ENCODE measurements at regions not wholly inside any gene's neighbourhood (a gene's known extent, or its start where the extent isn't known, plus 50 kb on each side); places are given as distances from the start of the nearest gene placed in this dataset.

GRCh38 chr2:49360407-49360767 lies 206.1 kb upstream of the FSHR start (continued):
- TF ChIP-seq REST (IDR thresholded peaks at IDR 0.05; ENCODE audit: unreplicated experiment) (no peak), EZH2 (IDR thresholded peaks at IDR 0.05; ENCODE audit: low read depth, unreplicated experiment) (no peak), ZNF462 (CRISPR knock-in tag; IDR thresholded peaks at IDR 0.05) (no peak), CREB1 (CRISPR knock-in tag; IDR thresholded peaks at IDR 0.05; ENCODE audit: low read depth) (no peak), JUNB (IDR thresholded peaks at IDR 0.05; ENCODE audit: unreplicated experiment) (no peak)

Measured in GM23338 (cell line).